GM12872 (cell line): ENCODE measurements at regions not wholly inside any gene's neighbourhood (a gene's known extent, or its start where the extent isn't known, plus 50 kb on each side); places are given as distances from the start of the nearest gene placed in this dataset.

Experiments
- CTCF ChIP-seq: IDR thresholded peaks from 3 replicates; pipeline ENCODE4 v1.5.1; 2011; ENCODE audit warnings: low read depth, mild to moderate bottlenecking, low read length, moderate library complexity; ENCODE audit not compliant: insufficient read depth

DNA sequence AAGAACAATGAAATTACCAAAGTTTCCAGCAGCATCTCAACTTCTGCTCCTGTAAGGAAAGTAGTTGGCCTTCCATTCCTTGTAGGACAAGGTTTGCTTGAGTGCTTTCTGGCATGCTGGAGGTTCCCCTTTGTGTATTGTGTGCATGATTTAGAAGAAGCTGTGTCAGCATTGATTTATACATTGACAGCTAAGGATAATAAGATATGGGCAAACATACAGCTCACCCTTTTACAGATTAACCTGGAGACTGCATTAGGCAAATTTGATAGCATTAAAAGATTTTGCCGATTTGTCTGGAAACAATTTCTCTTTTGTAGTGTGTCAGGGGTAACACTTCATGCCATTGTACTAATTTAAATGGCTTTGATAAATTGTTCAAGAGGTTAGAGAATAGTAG, 221.8 kb upstream of the PACRGL start:
- TF ChIP-seq CTCF = no peak

- TF ChIP-seq CTCF = no peak
Measured at GRCh38 chr4:20480165-20480947, 219.9 kb upstream of the PACRGL start.

GRCh38 chr4:20483416-20483815, 216.8 kb upstream of the PACRGL start:
- no peak for TF ChIP-seq CTCF

- TF ChIP-seq CTCF = no peak
Measured at GRCh38 chr4:20486433-20486832, 213.8 kb upstream of the PACRGL start.

DNA sequence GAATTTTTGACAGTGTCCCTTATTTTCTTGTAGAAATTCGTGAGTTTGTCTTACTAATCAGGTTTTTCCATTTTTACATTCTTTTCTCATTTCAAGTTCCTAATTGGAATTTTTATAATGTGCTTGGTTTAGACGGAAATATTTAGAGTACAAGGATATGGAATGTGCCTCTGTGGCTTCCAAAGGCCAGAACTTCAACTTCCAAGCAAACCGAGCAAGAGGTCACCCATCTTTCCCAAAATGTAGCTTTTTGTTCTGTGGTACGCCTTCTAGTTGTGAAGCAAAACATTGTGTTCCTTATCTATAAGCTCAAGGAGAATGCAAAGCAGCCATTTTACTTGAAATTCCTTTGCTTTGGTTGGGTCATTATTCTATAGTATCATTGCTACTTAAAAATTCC, 212.8 kb upstream of the PACRGL start:
- no peak for TF ChIP-seq CTCF

DNA sequence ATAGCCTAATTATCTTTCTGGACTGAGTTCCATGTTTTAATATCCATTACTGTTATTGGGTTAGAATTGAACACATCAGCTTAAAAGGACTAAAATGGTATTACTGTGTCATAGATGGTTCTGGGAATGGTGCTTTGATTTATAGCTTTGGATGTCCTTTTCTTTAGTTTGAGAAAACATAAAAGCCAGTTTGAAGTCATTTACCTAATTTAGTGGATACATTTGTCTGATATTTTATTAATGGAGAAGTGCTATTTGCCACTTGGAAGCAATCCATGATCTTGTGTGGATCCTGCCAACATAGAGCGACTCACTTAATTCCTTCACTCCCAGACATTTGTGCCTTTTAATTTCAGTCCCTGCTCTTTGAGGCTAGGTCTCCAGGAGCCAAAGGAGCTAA, 212.4 kb upstream of the PACRGL start:
- TF ChIP-seq CTCF = no peak

GRCh38 chr4:20490734-20491133, 209.5 kb upstream of the PACRGL start:
- TF ChIP-seq CTCF = no peak
